CD4-positive, alpha-beta T cell treated with Interleukin-21 for 1 hour (primary cell): ENCODE measurements at regions not wholly inside any gene's neighbourhood (a gene's known extent, or its start where the extent isn't known, plus 50 kb on each side); places are given as distances from the start of the nearest gene placed in this dataset.
"Not testable (repeated sequence)": the region's sequence is repeated elsewhere in the genome, so short reads cannot be mapped to it uniquely, and the experiment has no call there.

Source experiments
- DNase-seq: peaks from one replicate; pipeline ENCODE4 v3.0.0-alpha.2; 2020

DNA sequence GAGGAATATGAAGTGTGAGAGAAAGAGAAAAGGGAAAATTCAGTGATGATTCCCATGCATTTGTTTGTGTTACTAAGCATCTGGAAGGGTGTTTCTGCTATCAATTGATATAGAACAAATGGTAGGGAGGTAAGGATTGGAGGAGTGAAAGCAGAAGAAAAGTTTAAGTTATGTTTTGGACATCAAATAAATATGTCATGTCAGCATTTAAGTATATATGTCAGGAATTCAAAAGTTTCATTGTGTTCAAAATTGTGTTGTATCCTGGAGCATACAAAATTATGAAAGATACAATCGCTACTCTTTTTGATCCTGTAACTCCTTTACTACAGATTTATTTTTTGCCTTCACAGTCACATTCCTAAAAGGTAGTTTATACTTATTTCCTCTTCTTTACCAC is 885.8 kb downstream of the KCNA4 start:
- DNase-seq, result no peak

DNA sequence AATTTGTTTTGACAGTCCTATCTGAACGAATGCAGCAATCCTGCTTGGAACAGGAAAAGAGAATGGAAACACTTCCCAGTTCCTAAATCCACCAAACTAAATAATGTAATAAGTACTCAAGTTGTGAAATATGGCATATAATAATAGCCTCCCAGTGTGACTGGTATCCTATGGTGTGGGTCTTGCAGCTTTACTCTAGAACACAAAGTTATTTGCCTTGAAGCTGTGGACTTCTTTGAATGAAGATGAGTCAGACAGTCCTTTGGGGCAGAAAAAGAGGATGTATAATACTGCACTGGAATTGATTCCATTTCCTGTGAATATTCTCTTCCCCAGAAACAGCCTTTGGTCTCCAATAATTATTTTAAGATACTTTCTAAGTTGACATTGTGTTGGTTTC is 887.0 kb downstream of the KCNA4 start:
- no peak for DNase-seq

DNA sequence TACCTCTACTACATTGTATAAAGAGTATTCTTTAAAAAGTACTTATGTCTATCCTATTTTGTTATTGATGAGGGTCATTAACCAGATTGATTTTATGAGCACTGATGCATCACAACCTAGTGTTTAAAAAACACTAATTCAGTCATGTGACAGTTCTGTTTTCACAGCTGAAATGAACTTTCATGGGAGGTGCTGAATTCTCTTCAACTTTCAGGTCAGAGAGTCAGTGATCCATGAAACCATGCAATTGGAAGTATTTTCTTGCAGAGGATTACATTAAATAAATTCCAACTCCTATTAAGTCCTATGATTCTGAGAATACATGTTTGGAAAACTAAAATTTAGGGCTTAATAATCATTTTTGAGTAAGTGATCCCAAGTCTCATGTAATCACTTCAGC is 889.4 kb downstream of the KCNA4 start:
- DNase-seq, result no peak

DNA sequence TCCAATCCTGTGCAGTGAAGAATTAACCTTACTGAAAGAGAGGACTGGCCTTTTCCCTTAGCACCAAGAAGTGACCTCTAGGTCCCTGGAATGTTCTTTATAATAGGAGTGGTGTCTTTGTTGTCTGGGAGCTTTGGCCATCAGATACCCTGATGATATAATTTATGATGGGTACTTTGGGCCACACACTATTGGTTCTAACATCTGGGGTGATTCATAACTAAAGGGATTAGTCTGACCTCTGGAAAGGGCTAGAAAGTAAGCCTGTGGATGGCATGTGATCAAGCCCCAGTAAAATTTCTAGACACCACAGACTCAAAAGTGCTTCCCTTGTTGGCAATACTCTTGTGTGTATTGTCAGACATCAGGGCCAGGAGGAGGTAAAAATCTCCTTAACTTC is 891.2 kb downstream of the KCNA4 start:
- no peak for DNase-seq

DNA sequence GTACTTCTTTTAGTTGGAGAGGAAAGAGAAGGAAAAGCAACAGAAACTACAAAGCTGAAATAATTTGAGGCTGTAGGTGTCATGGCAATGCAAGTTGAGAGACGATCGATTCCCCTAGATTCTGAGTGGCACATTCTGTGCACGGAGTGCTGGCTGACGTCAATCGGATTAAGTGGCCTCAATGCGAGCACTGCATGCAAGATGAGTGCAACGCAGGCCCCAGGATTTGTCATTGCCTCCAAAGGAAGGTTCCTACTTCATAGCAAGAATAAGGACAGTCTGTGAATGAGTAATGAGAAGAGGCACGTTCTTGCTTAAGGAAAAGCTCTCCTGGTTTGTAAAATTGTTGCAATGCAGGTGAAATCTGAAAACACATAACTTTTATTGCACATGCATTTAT is 892.4 kb downstream of the KCNA4 start:
- DNase-seq, result no peak

DNA sequence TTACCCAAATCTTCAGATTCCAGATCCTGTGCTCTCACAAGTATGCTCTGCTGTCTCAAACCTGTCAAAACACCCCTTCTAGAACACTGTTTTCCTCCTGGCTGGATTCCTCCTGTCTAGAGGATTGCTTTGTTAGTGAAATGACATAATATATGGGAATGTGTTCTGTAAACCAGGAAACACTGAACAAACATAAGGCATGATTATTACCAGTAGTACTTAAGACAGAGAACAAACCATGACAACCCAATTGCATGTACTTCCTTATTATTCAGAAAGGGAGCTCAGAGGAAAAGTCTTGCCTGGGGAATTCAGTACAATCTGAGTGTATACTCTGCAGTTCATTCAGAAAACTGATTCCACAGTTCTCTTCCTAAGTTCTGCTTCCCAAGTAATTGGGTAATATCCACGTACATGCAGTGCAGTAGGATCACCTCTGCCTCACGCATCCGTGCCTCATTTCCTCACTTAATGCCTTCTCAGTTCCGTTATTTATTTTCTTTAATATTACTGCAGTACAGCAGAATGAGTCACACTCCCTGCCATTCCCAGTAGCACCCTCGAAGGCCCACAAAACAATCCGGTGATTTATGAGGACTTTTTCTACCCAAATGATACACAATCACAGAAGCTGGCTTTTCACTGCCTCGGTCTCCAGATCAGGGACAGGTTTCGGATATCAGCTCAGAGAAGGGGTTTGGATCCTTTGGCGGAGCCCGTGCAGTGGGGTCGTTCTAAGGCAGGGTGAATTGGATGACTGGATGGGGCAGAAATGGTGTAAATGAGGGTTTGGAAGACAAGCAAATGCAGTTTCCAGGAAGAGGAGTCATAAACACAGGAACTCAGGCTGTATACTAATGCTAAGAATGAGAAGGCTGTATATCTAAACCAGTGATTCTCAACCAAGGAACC is 896.9 kb downstream of the KCNA4 start:
- no peak for DNase-seq

DNA sequence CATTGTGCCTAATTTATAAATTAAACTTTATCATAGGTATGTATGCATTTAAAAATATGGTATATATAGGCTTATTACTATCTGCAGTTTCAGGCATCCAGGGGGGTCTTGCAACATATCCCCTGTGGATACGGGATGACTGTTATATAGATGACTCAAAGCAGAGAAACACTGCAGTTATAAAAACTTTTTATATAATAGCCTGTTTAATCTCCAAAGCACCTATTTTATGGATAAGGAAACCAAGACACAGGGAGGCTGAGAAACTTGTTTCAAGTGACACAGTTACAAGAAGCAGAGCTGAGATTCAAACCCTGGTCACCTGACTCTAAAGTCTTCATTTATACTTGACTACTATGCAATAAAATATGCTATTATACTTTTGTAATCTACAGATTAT is 897.7 kb downstream of the KCNA4 start:
- no peak for DNase-seq

DNA sequence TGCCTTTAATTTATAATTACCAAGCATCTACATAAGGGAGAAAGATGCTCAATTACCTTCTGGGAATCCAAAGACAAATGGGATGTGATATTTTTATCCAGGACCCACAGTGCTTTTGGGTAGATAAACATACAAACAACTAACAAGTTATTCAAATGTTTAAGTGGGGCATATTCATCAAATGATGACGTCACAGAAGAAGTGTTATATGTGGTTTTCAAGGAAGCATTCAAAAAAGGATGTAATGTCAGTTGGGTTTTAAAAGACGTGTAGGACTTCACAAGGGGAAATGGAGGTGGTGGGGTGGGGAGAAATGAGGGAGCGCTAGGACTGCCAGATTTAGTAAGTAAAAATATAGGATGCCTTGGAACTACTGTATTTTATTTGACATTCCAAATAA is 915.9 kb downstream of the KCNA4 start:
- no peak for DNase-seq

DNA sequence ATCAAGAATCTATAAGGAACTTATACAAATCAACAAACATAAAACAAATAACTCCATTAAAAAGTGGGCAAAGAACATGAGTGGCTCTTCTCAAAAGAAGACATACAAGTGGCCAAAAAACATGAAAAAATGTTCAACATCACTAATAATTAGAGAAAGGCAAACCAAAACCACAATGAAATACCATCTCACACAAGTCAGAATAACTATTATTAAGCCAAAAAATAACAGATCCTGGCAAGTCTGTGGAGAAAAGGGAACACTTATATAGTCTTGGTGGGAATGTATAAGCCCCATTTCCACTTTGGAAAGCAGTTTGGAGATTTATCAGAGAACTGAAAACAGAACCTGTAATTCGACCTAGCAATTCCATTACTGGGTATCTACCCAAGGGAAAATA is 921.0 kb downstream of the KCNA4 start:
- DNase-seq, result no peak

DNA sequence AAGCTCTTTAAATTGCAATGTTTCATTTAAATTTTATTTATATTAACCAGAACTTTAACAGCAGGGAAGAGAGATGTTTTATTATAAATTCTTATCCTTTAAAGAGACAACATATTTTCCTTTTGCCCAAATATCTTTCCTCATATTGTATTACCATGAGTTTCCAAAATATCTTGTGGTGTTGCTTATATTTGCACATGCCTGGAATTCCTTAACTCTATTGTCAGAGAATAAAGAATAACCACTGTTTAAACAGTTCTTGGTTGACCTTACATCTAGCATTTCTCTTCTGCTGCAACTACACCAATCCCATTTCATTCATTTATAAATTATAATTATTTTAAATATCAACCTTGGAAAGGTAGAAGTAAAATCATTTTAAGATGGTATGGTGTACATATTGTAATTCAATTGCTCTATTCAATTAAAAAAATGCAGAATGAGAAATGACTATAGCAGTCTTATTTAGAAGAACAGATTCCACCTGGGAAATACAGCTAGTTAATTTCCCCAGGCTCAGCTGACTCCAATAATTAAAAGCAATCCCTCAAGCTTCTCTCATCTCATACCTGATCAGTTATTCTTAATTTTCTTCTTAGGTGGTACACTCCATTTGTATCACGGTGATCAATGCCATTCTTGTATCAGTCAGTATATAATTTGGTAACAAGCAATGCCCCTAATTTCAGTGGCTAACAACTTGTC is 923.3 kb downstream of the KCNA4 start:
- no peak for DNase-seq

DNA sequence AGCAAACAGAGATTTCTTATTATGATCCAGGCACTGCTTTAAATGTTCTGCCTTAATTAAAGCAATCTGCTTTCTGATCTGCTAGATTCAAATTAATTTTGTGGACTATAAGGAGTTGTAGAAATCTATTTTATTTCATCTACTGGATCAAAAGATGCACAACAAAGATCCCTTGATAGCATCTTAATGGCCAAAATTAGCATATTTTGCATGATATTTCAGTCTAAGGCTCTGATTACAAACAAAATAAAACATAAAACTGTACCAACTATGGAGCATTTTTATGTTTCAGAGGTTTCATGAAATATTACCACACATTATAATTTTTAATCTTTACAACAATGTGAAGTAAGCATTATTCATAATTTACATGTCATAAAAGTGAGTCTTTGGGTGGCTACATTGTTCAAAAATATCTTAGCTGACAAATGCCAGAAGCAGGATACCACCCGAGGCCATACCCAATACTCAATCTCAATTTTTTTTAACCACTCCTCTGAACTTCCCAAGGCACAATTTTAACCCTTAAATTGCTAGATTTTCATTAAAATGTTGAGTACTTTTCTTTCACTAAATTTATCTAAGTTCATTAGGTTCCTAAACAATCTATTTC is 929.5 kb downstream of the KCNA4 start:
- no peak for DNase-seq

DNA sequence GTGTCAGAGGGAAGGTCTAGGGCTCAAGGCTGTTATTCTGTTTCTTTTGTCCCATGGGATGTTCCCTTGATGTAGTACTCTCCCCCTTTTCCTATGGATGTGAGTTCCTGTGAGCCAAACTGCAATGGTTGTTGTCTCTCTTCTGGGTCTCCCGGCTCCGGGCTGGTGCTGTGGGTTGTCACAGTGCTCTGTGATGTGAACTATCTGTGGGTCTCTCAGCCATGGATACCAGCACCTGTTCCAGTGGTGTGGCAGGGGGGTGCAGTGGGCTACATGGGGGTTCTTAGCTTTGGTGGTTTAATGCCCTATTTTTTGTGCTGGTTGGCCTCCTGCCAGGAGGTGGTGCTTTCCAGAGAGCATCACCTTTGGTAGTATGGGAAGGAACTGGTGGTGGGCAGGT is 941.1 kb downstream of the KCNA4 start:
- DNase-seq, result no peak

DNA sequence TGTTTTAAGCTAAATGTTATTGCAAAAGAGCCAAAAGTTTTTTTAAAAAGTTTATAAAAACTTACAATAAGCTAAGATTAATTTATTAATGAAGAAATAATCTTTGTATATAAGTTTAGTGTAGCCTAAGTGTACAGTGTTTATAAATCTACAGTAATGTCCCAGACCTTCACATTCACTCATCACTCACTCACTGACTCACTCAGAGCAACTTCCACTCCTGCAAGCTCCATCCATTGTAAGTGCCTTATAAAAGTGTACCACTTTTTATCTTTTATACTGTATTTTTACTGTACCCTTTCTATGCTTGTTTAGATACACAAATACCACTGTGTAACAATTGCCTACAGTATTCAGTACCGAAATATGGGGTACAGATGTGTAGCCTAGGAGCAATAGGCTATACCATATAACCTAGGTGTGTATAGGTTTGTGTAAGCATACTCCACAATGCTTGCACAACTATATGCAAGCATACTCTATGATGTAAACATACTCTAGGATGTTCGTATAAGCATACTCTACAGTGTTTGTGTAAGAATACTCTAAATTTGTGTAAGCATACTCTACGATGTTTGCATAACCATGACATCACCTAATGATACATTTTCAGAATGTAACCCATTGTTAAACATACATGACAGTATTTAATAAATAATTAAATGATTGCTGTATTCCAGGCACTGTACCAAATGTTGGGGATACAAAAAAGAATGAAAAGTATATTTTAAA is 953.0 kb downstream of the KCNA4 start:
- DNase-seq, result no peak

DNA sequence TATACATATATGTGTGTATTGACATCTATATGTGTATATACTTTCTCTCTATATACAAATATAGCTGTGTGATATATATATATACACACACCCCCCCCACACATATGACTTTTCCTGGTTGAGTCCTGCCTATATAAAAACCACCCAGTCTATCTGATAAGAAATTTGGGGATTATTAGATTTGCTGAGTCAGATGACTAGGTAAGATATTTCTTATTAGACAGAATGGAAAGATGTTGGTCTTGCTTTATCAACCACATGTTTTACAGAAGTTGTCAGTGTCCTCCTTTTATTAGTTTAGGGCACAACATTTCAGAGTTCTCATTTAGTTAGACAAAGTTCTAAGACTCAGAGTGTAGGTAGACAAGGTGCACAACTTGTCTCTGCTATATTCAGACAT is 953.3 kb downstream of the METTL15 start:
- DNase-seq, result no peak

DNA sequence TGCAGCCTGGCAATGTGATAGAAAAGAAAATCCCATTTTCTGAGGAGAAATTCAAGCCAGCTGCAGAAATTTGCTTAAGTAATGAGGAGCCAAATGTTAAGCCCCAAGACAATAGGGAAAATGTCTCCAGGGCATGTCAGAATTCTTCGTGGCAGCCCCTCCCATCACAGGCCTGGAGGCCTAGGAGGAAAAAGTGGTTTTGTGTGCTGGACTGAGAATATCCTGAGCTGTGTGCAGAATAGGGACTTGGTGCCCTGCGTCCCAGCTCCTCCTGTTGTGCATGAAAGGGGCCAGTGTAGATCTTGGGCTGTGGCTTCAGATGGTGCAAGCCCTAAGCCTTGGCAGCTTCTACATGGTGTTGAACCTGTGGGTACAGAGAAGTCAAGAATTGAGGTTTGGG is 948.3 kb downstream of the METTL15 start:
- not testable (repeated sequence) for DNase-seq

DNA sequence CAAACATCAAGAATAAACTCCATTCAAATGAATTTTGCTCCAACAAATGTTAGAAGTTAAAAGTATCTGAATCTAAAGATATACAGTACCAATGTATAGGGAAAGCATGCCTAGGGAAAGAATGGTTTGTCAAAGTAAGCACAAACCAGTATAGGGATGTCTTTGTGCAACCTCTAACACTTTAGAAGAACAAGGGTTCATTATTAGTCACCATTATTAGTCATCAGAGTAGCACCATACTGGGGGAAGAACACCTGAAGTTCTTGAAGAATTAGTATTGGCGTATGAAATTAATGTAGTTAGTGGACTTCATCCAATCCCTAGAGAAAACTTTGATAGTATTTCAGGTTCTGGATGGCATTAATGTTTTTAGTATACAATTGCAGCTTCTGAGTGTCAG is 943.7 kb downstream of the METTL15 start:
- no peak for DNase-seq

DNA sequence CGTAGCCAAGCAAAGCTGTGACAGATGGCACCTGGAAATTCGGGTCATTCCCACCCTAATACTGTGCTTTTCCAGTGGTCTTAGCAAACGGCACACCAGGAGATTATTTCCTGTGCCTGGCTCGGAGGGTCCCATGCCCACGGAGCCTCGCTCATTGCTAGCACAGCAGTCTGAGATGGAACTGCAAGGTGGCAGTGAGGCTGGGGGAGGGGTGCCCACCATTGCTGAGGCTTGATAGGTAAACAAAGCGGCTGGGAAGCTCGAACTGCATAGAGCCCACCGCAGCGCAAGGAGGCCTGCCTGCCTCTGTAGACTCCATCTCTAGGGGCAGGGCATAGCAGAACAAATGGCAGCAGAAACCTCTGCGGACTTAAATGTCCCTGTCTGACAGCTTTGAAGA is 942.8 kb downstream of the METTL15 start:
- DNase-seq, result not testable (repeated sequence)

DNA sequence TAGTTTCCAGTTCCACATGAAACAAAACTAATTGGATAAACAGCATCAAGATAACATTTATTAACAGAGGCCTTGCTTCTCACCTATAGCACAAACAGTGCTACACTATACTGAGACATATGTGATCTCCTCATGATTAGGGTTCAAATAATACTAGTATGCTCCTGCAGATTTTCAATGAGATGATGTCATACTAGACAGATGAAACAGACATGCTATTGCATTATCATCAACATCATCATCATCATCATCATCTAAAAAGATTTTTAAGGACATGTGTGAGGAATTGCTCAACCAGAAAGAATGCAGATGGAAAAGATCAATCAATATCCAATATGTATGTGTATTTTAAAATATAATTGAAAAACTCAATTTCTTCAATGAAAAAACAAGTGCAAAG is 932.3 kb downstream of the METTL15 start:
- no peak for DNase-seq

DNA sequence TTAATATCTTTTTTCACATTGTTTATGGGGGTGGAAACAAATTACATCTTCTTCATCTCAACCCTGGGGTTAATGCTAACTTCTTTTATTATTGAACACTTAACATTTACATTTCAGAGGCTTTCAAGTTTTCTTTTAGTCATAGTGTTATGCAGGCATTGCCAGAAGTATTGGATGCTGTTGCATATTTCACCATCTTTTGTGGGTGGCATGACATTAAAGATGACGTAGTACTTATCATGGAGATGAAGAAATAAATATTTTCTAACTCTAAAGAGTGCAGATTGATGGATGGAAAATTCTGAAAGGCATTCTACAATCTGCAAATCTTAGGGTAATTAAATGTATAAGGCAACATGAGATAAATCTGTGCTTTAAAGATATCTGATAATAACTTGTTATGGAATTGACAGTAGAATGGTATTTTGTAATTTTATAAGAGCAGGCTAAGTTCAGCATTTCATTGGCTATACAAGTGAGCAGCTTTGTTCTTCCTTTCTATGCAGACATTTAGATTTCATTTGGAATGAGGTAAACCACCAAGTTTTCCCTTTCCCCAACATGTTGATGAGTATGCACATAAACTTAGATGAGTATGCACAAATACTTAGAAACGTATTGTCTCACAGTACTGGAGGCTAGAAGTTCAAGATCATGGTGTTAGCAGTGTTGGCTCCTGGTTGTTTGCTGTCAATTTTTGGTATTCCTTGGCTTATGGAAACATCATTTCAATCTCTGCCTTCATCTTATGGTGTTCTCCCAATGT is 924.4 kb downstream of the METTL15 start:
- no peak for DNase-seq

DNA sequence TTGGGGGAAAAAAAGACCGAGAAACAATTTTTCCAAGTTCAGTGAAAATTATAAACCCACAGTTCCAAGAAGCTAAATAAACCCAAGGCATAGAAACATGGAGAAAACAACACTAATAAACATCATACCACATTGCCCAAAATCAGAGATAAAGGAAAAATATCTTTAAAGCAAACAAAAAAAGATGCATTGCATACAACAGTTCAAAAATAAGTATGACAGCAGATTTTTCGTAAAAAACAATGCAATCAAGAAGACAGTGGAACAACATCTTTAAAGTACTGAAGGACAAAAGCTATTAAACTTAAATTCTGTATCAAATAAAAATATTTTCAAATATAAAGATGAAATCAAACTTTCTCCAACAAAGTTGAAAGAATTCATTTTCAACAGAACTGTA is 921.3 kb downstream of the METTL15 start:
- DNase-seq, result no peak

DNA sequence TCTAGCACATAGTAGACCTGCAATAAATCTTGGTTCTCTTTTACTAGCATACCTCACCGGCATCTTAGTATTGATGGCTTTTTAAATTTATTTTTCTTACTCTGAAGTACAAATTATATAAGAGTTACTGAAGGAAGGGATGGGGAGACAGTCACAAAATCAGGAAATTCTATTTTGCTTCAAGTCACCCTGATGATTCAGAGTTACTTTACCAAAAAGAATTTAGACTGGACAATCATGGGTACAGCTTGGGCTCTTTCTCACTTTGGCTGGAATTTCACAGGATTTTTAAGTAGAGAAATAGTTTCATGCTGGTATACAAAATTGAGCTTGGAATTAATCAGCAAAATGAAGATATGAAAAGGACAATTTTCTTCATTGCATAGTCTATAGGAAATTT is 919.2 kb downstream of the METTL15 start:
- no peak for DNase-seq

DNA sequence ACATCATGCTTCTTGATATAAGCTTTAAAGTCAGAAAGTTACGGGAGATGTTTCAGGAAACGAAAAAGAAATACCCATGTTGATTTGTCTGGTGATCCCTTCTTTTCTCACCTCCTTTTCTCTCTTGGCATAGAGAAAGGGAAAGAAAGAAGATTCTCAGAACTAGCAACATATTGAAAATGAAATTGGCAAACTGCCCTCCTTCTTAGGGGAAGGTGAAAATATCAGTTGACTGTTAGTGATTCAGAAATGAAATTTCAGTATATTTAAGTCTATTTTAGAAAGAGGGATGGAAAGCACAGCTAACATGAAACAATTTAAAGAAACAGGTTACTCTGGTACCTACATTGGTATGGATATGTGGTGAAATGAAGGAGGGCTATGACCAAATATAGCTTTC is 918.1 kb downstream of the METTL15 start:
- DNase-seq, result no peak

DNA sequence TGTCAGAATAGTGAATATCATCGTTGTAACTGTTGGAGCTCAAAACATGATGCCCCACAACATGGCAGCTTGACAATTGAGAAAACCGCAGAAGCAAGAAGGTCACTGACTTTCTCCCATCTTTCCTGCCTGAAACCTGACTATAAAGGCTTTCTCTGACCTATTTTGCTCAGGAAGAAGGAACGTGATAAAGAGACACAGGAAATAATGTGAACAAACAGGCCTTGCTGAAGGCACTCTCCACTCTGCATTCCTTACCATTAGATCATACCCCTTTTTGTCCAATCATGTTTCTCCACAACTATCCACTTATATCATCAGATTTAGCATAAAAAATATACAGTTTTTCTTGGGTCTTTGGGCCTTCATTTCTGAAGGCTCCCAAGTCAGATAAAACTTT is 916.8 kb downstream of the METTL15 start:
- DNase-seq, result no peak
